Keratinocyte (primary cell): ENCODE measurements at regions not wholly inside any gene's neighbourhood (a gene's known extent, or its start where the extent isn't known, plus 50 kb on each side); places are given as distances from the start of the nearest gene placed in this dataset.

Experiments used
- CTCF ChIP-seq, 3 experiments: IDR thresholded peaks in 1 of 3; conservative IDR thresholded peaks in 1 of 3; optimal IDR thresholded peaks in 1 of 3; 2 replicates in 2 of 3; 3 replicates in 1 of 3; pipeline versions ENCODE3 to v1.5.1; 2011; ENCODE audit warnings: low read length in 3 of 3, mild to moderate bottlenecking in 3 of 3, moderate library complexity in 2 of 3, control low read depth in 1 of 3, inconsistent platforms in 1 of 3; ENCODE audit not compliant: insufficient read depth in 2 of 3; ENCODE audit errors: extremely low read depth in 1 of 3
- EZH2 ChIP-seq: IDR thresholded peaks from one replicate; pipeline ENCODE4 v1.6.1; 2012; ENCODE audit warnings: inconsistent platforms, mild to moderate bottlenecking, low read length, moderate library complexity

DNA sequence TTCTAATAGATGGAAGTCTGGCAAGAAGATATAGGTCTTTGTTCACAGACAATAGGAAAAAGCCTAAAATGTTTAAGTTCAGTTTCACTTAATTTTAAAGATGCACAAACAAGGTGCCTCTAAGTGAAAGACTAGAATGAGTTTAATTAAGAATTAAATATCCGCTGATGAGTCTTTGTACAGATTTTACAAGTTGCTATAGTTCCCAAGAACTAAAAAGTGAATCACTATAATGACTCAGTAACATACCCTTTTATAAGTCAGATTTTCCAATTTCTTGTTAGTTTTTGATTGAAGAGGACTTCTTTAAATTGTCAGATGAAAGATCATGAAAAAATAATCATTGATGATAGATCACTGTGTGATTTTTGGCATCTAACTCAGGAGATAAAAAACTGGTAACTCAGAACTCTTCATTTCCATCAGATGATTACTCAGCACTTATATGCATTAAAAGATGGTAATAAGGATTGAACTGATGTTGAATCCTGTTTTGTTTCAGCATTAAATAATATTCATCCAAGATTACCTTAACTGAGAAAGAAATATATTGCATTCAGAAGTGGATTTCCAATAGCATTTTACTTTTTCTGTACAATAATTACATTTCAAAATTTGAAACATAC, 59.0 kb upstream of the ST6GALNAC3 start:
- TF ChIP-seq EZH2 = no peak
- no peak for TF ChIP-seq CTCF (optimal IDR thresholded peaks at IDR 0.05 in 1 of 3, IDR thresholded peaks at IDR 0.05 in 1 of 3, conservative IDR thresholded peaks at IDR 0.05 in 1 of 3; ENCODE audit: extremely low read depth in 1 of 3, insufficient read depth in 2 of 3, low read length in 3 of 3)
